ENCODE measurements at regions not wholly inside any gene's neighbourhood (a gene's known extent, or its start where the extent isn't known, plus 50 kb on each side); places are given as distances from the start of the nearest gene placed in this dataset.

DNA sequence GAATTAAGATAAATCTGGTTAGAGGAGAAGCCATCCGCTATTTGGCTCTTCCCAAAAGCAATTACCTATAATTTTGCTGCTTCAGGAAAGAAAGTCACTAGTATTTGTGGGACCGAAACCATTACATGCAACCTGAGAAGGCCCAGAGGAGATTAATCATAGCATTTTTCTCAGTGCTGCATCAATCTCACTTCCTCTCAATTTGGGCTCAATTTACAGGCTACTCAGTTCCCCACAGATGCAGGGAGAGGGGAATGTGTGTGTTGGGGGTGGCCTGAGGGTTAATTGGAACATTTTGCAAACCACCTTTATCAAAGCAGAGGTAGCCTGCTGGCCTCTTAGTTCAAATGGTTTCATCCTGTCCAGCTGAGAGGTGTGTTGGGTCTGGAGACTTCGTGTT lies 394.7 kb upstream of the ASIC2 start:
- H3K4me3 ChIP-seq (ENCODE audit: control insufficient read depth, low read depth, low read length) = no peak overlapping the region
- TF ChIP-seq, protein P1, sequence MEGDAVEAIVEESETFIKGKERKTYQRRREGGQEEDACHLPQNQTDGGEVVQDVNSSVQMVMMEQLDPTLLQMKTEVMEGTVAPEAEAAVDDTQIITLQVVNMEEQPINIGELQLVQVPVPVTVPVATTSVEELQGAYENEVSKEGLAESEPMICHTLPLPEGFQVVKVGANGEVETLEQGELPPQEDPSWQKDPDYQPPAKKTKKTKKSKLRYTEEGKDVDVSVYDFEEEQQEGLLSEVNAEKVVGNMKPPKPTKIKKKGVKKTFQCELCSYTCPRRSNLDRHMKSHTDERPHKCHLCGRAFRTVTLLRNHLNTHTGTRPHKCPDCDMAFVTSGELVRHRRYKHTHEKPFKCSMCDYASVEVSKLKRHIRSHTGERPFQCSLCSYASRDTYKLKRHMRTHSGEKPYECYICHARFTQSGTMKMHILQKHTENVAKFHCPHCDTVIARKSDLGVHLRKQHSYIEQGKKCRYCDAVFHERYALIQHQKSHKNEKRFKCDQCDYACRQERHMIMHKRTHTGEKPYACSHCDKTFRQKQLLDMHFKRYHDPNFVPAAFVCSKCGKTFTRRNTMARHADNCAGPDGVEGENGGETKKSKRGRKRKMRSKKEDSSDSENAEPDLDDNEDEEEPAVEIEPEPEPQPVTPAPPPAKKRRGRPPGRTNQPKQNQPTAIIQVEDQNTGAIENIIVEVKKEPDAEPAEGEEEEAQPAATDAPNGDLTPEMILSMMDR (IDR thresholded peaks at IDR 0.05; ENCODE audit: control insufficient read depth, insufficient read depth, low read depth, low read length, missing control alignments) = no peak
- no peak for DNase-seq (ENCODE audit: low read depth)

DNA sequence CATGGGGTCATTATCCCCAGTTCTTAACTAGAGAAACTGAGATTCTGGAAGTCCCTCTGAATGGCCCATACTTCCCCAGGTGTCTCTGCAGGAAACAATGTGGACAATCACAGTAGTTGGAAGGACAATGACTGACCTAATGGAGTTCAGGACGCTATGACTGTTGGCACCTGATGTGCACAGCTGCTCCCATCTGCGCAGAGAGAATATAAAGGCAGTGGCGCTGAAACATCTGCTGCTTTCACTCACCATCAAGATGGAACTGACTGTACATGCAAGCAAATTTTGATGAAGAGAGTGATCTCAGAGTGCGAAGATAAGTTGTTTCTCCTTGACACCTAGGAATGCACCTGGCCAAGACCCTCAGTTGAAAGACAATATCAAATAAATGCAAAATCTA lies 395.7 kb upstream of the ASIC2 start:
- H3K4me3 ChIP-seq (ENCODE audit: control insufficient read depth, low read depth, low read length) = no peak overlapping the region
- no peak for DNase-seq (ENCODE audit: low read depth)
- TF ChIP-seq, protein P1 (IDR thresholded peaks at IDR 0.05; ENCODE audit: control insufficient read depth, insufficient read depth, low read depth, low read length, missing control alignments) = no peak

DNA sequence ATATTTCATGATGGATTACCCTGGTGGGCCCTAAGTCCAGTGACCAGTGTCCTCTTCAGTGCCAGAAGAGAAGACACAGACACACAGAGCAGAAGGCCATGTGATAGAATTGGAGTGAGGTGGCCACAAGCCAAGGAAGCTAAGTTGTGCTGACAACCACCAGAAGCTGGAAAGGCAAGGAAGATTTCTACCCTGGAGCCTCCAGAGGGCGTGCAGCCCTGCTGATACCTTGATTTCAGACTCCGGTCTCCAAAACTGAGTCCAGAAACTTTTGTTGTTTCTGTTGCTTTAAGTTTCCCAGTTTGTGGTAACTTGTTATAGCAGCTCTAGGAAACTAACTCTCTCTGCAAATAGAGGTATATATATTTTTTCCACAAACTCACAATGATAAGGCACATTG lies 396.6 kb upstream of the ASIC2 start:
- TF ChIP-seq, protein P1 (IDR thresholded peaks at IDR 0.05; ENCODE audit: control insufficient read depth, insufficient read depth, low read depth, low read length, missing control alignments) = no peak
- H3K4me3 ChIP-seq (ENCODE audit: control insufficient read depth, low read depth, low read length) = no peak overlapping the region
- no peak for DNase-seq (ENCODE audit: low read depth)

DNA sequence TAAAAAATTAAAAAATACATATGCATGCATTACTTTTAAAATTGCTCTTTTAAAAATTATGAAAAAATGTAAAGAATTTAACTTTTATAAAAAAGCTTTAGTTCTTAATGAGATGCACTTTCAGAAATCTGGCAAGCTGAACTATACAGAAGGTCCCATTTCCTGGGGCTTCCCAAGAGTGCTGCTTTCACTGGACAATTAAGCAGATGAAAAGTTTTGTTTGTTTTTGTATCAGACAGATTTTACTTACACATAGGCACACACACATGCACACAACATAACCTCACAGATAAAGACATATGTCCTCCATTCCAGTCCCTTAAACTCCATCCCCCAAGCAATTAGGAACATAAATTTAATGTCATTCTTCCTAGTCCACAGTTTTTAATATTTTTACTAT lies 402.3 kb upstream of the ASIC2 start:
- TF ChIP-seq, protein P1 (IDR thresholded peaks at IDR 0.05; ENCODE audit: control insufficient read depth, insufficient read depth, low read depth, low read length, missing control alignments) = no peak
- DNase-seq (ENCODE audit: low read depth) = no peak
- no peak overlapping the region for H3K4me3 ChIP-seq (ENCODE audit: control insufficient read depth, low read depth, low read length)

DNA sequence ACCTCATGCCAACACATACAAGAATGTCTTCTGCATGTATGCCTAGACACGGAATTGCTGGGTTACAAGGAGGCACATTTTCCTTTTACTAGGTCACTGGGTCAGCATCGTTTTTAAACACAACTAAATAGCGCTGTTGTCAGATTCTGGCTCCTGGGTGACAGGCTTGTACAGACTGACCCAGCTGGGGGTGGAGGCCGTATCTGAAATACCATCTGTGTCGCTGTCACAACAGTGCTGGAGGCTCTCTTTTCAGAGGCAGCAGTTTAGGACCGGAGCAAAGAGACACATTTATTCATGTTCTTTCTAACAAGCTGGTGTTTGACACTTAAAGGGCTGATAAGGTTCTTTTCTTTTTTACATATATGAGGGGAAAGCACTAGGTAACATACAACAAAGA lies 403.0 kb upstream of the ASIC2 start:
- TF ChIP-seq, protein P1 (IDR thresholded peaks at IDR 0.05; ENCODE audit: control insufficient read depth, insufficient read depth, low read depth, low read length, missing control alignments) = no peak
- no peak overlapping the region for H3K4me3 ChIP-seq (ENCODE audit: control insufficient read depth, low read depth, low read length)
- DNase-seq (ENCODE audit: low read depth) = no peak

DNA sequence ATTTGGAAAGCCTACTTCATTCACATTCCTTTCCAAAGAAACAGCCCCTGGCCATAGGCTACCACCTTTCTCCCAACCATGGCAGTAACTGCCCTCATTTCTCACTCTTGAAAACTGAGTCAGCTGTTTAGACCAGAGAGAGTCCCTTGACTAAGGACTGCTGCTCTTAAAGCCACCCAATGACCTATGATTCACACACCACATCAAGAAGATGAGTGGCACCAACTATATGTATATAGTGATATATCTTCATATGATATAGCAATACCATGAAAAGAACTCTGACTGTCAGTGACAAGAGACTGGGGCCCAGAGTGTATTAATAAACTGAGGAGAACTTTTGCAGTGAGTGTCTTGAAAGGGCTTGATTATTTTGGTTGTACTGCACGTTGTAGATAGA lies 404.5 kb upstream of the ASIC2 start:
- no peak for DNase-seq (ENCODE audit: low read depth)
- no peak overlapping the region for H3K4me3 ChIP-seq (ENCODE audit: control insufficient read depth, low read depth, low read length)
- TF ChIP-seq, protein P1 (IDR thresholded peaks at IDR 0.05; ENCODE audit: control insufficient read depth, insufficient read depth, low read depth, low read length, missing control alignments) = no peak

DNA sequence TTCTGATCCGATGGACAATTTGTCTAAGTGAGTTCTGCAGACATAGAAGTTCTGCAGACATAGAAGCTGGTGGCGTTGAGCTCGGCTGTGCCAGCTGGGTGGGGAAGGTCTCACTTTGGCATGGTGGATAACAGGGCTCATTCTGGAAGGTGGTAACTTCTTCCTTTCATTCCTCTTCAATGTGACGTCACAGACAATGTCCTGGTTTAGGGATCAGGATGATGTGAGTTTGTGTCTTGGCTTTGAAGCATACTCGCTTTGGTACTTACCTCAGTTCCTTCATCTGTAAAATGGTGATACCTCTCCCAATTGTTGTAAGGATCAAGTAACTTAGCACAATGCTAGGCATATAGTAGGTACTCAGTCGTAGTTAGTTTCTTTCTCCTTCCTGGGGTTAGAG lies 408.8 kb upstream of the ASIC2 start:
- TF ChIP-seq, protein P1 (IDR thresholded peaks at IDR 0.05; ENCODE audit: control insufficient read depth, insufficient read depth, low read depth, low read length, missing control alignments) = no peak
- H3K4me3 ChIP-seq (ENCODE audit: control insufficient read depth, low read depth, low read length) = no peak overlapping the region
- DNase-seq (ENCODE audit: low read depth) = no peak

All from AG09309 (cell line).